HG02840 (cell line): ENCODE measurements at regions not wholly inside any gene's neighbourhood (a gene's known extent, or its start where the extent isn't known, plus 50 kb on each side); places are given as distances from the start of the nearest gene placed in this dataset.

Source experiments
- ATAC-seq: cut with Tn5 transposase; IDR thresholded peaks from one replicate; pipeline ENCODE4 v1.9.1; 2021; ENCODE audit warnings: mild to moderate bottlenecking, moderate library complexity, moderate number of reproducible peaks; ENCODE audit not compliant: unreplicated experiment, low FRiP score

DNA sequence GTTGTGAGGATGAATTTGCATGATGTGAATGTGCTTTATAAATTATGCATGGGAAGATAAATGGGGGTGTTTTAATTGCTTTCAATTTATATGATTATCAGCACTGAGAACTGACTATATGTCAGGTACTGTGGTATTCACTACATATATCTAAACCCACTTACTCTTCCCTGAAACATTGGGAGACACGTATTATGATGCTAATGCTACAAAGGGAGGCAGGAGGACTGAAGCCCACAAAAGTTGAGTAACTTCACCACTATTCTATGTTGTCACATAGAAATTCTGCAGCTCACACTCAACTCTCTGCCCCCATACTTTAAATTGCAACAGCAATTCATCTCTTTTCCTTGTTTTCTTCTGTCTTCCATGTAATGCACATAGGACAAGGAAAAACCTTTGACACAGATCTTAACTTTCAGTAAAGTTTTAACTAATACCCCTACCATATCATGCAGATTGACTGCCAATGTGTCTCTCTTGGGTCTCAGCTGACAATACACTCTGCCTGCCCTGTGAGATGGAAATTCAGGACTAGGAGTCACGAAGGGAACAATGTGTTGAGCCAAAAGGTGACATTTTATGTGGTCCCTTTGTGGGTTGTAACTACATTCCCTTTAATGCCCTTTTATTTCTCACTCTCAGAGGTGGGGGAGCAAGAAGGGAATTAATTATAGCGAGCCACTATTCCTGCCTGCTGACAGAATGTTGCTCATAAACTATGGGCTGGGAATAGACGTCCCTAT lies 691.0 kb upstream of the SORCS1 start:
- no peak for ATAC-seq

DNA sequence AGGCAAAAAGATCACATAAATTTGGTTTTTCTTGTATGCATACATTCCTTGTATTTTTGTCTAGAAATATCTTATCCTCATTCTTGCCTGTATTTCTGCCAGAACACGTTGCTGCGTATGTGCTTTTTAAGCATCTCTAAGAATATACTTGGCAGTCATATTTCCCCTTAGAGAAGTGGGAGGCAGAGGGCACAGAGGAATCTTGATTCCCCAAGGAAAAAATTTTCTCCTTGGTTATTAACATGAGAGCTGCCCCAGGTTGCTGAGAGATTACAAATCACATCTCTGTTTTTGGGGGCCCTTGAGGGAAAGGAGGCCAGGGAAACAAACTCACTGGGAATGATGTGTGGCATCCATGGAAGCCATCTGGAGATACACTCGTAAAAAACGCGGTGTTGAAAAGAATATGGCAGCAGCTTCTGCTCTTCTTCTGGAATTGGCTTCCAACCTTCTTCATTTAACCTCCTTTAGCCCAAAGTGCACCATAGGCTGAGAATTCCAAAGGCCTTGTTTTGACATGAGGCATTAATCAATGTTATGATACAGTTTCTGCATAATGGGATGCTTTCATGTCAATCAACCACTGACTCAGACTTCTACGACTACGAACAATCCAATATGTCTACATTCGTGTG lies 684.3 kb upstream of the SORCS1 start:
- ATAC-seq: no peak

DNA sequence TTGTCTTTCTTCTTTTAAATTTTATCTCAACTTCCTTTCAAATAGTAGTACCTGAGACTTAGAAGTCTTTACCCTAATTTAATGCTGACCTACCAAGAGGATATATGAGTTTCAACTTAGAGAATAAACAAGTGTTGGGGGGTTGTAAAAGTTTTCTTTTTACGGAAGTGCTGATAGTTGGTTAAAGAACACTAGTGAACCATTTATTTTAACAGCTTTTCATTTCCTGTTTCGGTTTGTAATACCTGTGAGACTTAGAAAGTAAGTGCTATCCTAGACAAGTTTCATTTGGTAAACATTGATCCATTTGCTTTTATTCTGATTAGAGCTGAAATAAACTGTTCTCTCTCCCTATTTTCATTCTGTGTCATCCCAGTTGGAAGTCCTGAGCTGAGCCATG lies 683.1 kb upstream of the SORCS1 start:
- peak; percentile 81 for ATAC-seq

DNA sequence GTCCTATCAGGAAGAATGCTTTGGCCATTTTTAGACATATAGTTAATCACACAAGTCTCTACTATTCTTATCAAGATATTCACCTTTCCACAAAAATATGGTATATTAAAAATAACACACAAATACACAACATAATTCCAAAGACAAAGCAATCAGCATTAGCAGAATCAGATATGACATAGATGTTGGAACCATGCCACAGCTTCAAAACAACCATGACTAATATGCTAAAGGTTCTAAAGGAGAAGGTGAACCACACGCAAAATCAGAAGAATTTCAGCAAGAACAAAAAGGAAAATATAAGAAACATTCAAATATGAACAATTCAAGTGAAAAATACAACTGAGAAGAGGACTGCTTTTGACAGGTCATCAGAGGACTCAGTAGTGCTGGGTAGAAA lies 670.2 kb upstream of the SORCS1 start:
- no peak for ATAC-seq

DNA sequence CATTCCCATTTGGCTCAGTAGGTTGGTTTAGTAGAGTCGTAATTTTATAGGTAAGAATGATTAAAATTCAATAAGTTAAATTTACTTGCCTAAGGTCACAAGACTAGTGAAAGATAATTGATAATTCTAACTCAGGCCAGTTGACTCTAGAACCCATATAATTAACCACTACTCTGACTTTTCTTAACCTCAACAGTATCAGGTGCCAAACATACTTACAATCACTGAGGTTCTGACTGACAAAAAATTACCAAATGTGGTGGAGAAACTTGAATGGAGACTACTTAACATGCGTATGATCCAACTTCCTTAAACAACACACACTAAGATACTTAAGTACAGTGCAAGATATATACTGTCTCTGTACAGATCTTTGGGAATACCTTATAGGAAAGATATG lies 667.3 kb upstream of the SORCS1 start:
- no peak for ATAC-seq

DNA sequence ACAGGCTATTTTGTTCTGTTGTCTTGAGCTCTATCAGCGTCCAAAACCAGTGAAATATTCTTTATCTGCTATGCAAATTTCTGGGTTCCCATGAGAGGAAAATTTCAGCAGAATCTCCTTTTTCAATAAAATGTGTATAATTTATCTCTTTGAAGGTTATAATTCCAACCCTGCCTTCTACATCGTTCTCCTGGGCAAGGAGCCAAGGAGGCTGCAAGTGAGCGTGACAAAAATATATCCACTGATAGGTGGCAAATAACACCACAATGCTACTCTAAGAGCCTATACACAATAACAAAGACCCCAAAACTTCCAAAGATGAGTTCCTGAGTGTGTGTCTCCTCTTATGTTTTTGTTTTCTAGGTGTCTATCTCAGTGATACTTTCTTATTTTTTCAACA lies 664.7 kb upstream of the SORCS1 start:
- no peak for ATAC-seq

DNA sequence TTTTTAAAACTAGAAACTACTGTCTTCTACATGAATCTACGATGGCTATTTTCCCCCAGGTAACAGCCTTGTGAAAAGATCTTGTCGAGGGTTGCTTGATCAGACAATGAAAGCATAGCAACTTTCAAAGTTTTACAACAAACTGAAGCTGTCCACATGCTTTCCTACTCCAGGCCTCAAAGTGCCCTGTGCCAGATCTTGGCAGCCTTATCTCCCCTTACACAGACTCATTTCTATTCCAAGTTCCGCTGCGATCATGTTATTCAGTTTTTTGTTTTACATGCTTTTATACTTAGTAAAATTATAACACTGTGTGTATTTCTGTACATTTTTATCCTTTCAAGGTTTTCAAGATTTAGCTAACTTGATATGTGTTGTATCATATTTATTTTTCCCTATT lies 661.7 kb upstream of the SORCS1 start:
- ATAC-seq: no peak

DNA sequence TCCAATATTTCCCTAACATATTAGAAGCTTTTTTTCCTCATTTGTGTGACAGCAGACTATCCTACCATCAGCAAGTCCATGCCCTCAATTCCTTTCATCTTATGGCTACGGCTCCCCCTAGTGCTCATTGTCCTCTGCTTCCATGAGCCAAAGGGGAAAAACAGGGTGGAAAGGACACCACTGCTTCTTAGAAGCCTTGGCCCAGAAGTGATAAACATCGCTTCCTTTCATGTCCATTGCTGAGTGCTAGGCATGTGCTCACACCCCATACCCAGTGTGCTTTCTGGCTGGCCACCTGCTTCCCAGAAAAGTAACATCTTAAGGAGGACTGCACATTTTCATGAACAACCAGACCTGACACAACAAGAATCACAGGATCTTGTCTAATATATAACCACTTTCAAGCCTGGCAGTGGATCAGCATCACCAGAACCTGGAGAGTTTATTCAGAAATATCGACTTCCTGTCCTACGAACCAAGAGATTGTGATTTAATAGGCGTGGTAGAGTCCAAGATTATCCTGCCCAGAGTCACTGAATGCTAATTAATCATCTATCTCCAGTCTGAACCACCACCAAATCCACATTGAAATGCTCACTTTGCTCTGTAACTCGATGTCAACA lies 650.5 kb upstream of the SORCS1 start:
- no peak for ATAC-seq

DNA sequence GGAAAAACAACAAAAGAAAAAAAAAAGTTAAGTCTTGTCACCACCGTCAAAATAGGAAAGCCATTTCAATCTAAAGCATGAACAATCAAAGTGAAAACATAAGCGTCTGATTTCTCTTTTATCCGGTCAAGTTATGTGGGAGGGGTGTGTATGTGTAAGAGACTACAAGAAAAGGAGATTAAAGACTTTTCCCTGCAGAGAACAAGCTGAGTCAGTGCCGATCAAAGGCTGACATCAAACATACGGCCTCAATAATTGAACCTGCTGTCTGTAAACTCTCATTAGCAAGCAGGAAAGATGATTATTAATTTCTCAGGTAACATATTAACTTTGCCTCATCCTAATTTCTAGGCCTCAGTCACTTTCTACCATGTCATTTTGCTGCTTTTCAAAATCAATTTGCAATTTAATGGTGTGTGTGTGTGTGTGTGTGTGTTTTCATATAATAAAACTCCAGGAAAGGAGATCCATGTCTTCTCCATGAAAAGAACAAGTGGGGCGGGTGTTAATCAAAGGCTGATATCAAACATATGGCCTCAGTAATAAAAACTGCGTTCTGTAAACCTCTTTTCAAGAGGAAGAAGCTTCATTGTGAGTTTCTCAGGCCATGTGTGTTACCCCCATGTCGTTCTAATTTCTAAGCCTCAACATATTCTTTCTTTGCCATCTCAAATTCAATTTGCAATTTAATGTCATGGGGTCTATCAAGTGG lies 649.1 kb upstream of the SORCS1 start:
- no peak for ATAC-seq

DNA sequence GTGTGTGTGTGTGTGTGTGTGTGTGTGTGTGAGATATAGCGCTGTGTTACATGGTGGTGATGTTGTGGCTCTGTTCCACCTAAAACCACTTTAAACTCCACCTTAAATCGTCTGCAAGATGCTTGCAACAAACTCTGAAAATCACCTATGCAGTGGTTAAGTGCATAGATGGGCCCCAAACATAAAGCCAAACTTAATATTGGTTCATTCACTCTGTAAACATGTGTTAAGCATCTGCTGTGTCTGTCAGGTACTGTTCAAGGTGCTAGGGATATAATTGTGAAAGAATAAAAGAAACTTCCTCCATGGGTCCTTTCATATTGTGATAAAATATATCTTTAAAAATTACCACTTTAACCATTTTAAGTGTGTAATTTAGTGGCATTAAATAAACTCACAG lies 645.4 kb upstream of the SORCS1 start:
- ATAC-seq: no peak

DNA sequence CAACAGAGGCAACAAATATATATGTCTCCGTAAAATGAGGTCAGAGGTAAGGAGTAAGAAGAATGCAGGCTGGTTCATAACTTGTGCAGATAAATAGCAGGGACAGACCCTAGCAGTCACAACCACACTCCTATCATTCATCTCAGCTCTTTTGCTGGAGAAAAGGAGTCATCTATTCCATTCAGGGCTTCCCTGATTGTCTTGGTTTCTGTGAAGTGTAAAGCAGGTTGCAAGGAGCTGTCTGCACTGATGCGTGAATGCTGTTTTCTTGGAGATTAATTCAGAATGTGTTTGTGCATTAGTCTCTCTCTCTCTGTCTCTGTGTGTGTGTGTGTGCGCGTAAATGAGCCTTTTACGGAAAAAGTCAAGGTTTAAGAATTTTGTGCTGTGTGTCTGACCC lies 643.3 kb upstream of the SORCS1 start:
- no peak for ATAC-seq

DNA sequence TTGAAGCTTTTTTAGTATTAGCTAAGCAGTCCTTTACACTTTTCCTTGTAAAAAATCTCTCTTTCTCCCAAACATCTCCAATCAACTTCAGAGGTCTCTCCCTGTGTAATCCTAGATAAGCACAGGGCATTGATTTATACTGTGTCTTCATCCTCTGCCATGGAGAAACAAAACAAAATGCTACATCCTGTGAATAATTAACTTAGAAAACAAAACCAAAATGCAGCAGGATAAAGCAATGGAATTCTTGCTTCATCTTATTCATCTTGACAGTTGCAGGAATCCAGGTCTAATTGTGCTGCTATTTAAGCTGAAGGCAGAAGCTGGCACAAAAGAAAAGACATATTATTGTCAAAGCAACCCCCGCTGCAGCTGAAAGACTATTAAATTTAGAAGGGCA lies 641.5 kb upstream of the SORCS1 start:
- ATAC-seq: no peak

DNA sequence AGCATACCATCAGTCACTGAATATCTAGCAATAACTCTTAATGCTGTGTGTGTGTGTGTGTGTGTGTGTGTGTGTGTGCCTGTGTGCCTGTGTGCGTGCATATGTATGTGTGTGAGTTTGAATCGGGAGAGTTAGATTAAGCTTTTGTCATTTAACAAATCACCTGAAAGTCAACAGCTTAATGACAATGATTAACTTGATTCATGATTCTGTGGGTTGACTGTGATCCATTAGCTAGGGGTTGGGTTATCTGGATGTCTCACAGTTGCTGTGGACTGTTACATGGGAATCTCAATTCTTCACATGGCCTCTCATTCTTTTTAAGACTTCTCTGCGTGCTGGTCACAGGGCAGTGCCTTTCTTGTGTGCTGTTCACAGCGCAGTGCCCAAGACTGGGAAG lies 639.0 kb upstream of the SORCS1 start:
- no peak for ATAC-seq

DNA sequence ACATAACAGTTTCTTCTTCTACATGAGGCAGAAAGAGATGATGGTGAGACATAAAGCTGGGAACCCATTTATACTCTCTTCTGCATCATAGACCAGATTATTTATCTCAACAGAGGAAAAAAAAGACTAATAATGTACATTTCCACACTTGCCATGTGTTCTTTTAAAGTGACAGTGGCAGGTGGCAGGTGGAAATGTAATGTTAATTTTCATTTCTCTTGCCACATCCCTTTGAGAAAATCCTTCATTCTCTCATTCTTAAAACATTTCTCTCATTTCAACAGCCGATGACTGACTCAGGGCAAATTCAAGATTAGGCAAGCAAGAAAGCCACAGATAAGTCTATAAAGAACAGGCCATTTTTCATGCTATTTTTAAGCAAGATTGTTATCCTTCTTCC lies 635.6 kb upstream of the SORCS1 start:
- ATAC-seq: no peak

DNA sequence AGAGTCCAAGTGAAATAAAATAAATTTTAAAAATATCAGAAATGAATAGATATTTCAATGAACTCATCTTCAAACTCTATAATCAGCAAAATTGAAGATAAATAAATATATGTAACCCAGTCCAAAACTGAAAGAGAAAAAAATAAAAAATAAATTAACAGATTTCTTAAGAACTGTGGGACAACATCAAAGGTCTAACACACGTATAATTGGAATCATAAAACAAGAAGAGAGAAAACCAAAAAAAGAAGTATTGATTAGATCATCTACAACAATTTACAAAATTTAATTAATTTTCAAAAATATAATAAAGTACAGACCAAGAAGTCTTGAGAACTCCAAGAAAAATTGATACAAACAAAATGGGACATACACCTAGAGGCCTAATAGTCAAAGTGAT lies 625.8 kb upstream of the SORCS1 start:
- no peak for ATAC-seq

DNA sequence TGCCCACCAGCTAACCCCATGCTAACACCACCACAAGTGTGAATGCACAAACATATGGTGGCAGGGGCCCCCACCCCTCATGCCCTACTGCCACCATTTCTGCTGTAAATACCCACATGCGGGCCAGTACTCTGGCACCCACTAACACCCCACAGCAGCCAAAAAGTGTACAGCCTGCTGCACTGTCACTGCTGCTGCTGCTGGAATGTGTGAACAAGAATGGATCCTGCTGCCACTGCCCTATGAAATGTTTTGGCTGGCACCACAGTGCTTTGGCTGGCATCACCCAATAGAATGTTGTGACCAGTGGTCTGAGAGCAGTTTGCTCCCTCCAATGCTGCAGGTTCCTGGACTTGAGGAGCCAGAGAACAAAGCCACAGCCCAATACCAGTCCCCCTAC lies 606.6 kb upstream of the SORCS1 start:
- no peak for ATAC-seq

DNA sequence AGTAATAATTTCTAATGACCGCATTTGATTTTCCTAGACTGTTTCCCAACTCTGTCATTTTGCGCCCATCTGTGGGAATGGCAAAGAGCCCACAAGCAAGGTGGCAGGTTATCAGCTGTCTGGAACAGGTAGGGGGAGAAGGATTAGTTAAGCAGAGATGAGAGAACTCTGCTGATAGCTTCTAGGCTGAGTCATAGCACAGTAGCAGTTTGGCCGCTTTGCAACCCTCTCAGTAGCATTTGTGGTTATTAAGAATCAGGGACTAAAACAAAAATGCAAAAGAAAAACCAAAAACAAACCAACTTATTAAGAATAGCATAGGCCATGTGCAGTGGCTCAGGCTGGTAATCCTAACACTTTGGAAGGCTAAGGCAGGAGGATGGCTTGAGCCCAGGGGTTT lies 602.7 kb upstream of the SORCS1 start:
- no peak for ATAC-seq

DNA sequence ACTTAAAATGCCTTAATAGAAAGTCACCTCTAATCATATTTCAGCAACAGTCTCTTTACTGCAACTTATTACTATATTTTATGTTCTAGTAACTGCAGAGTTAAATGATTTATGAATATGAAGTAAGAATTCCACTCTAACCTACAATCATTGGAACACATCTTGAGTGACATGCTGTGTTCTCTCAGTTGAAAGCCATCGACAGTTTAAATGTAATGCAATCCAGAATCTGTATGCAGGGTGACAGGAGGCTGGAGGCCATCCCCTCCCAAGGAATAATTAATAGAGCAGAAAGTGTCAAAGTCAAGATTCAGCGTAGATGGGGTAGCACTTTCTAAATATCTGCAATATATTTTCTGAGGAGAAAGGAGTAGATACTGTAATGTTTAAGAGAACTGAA lies 590.3 kb upstream of the SORCS1 start:
- no peak for ATAC-seq

DNA sequence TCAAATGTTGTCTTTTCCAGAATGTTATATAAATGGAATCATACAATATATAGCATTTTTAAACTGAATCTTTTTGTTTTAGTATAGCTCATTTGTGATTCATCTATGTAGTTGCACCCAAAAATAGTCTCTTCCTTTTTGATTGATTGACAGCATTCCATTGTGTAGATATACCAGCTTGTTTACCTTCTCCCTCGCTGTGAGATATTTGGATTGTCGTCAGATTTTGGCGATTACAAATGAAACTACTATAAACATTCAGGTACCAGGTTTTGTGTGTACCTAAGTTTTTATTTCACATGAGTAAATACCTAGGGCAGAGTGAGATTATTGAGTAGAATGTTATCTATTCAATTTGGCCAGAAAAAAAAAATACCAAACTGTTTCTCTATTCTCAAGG lies 584.7 kb upstream of the SORCS1 start:
- ATAC-seq: no peak

DNA sequence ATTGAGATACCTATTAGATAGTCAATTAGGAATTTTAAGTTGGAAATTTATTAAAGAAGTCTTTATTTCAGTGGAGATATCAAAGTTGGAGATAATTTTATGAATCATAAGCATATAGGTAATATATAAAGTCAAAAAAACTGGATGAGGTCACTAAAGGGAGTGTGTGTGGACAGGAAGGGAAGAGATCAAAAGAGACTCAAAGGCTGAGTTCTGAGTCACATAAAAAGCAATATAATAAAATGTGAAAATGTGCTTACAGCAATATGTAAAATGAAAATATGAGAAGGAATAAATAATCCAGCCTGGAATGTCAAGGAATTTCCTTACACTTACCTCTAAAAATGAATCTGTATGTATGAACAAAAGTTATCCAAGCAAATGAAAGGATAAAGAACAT lies 583.3 kb upstream of the SORCS1 start:
- ATAC-seq: no peak

DNA sequence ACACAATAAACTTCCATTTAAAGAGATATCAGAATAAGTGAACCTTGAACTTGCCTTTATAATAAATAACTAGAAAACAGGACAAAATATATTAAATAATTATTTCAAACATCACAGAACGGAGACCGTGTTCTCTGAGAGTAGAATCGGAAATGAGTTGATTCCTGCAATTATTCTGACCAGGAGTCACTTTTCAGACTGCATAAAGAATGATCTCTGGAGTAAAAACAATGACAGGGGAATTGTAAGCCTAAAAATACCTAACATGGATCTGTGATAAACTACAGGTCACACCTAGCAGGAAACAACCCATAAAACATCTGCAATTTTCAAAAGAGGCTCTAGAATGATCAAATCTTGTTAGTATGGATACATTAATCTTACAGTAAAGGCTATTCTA lies 577.5 kb upstream of the SORCS1 start:
- no peak for ATAC-seq
